Colonic mucosa (tissue), 4 donors: ENCODE measurements at regions not wholly inside any gene's neighbourhood (a gene's known extent, or its start where the extent isn't known, plus 50 kb on each side); places are given as distances from the start of the nearest gene placed in this dataset.

Source experiments
- DNase-seq: peaks from one replicate; pipeline ENCODE4 v3.0.0-alpha.2; 2020
- H3K27ac ChIP-seq: fragments of 200-600 bp; one replicate; pipeline ENCODE4 v1.8.0; 2021
- H3K27me3 ChIP-seq: fragments of 200-600 bp; one replicate; pipeline ENCODE4 v1.8.0; 2021
- H3K36me3 ChIP-seq: fragments of 200-600 bp; one replicate; pipeline ENCODE4 v1.8.0; 2021
- H3K4me1 ChIP-seq: fragments of 200-600 bp; one replicate; pipeline ENCODE4 v1.8.0; 2021; ENCODE audit warnings: mild to moderate bottlenecking
- H3K4me3 ChIP-seq: fragments of 200-600 bp; one replicate; pipeline ENCODE4 v1.8.0; 2021
- H3K9ac ChIP-seq, 2 donors: one replicate each; pipeline ENCODE4 v1.7.0; 2013; ENCODE audit warnings: control low read depth in 2 of 2, low read depth in 2 of 2, low read length in 2 of 2
- H3K9me3 ChIP-seq: fragments of 200-600 bp; one replicate; pipeline ENCODE4 v1.8.0; 2021
- CTCF ChIP-seq: fragments of 200-600 bp; IDR thresholded peaks from one replicate; pipeline ENCODE4 v1.8.0; 2022; ENCODE audit warnings: antibody characterized with exemption, mild to moderate bottlenecking
- intact Hi-C: fragments of 100-400 bp; cut with DNase I; formaldehyde crosslinking; loops from one replicate; pipeline ENCODE4 v1.14.1; 2022
- donor health status: healthy.
- donor health status: DM: no; HTN: no; CAD: no.
- donor health status: DM: no; HTN: no; CAD: no.

GRCh38 chr15:69697916-69698315 is 245.3 kb downstream of the RPLP1 start:
- Histone ChIP-seq H3K4me3 (no peak overlapping the region), H3K9me3 (no peaks in the 10 kb centered on the region), H3K27ac (no peak overlapping the region), H3K9ac (no peak overlapping the region), H3K4me1 (no peaks in the 10 kb centered on the region), H3K27me3 (no peaks in the 10 kb centered on the region), H3K36me3 (no peaks in the 10 kb centered on the region)
- no peak for TF ChIP-seq CTCF
- intact Hi-C loops = no loop called here
- DNase-seq = no peak

- H3K4me1 ChIP-seq = no peaks in the 10 kb centered on the region
- DNase-seq = no peak
- no peak overlapping the region for H3K27ac ChIP-seq
- no peaks in the 10 kb centered on the region for H3K27me3 ChIP-seq
- H3K36me3 ChIP-seq = no peaks in the 10 kb centered on the region
- intact Hi-C loops = no loop called here
- no peaks in the 10 kb centered on the region for H3K9me3 ChIP-seq
- no peak overlapping the region for H3K4me3 ChIP-seq
- no peak for TF ChIP-seq CTCF
- H3K9ac ChIP-seq = no peak overlapping the region
These were observed 246.5 kb downstream of the RPLP1 start for GRCh38 chr15:69699096-69699495.

GRCh38 chr15:69700380-69700779 is 247.8 kb downstream of the RPLP1 start:
- TF ChIP-seq CTCF = no peak
- H3K36me3 ChIP-seq = no peaks in the 10 kb centered on the region
- no peak for DNase-seq
- no peaks in the 10 kb centered on the region for H3K4me1 ChIP-seq
- intact Hi-C loops = no loop called here
- no peak overlapping the region for H3K27ac ChIP-seq
- no peaks in the 10 kb centered on the region for H3K9me3 ChIP-seq
- H3K9ac ChIP-seq = no peak overlapping the region
- H3K27me3 ChIP-seq = no peaks in the 10 kb centered on the region
- H3K4me3 ChIP-seq = no peak overlapping the region

GRCh38 chr15:69701198-69701597 is 248.6 kb downstream of the RPLP1 start:
- intact Hi-C loops = no loop called here

GRCh38 chr15:69703532-69704187 is 251.0 kb downstream of the RPLP1 start:
- DNase-seq = no peak
- no peaks in the 10 kb centered on the region for H3K9me3 ChIP-seq
- intact Hi-C loops = no loop called here
- no peak overlapping the region for H3K9ac ChIP-seq
- no peak overlapping the region for H3K4me3 ChIP-seq
- no peak for TF ChIP-seq CTCF
- H3K36me3 ChIP-seq = no peaks in the 10 kb centered on the region
- no peaks in the 10 kb centered on the region for H3K4me1 ChIP-seq
- no peak overlapping the region for H3K27ac ChIP-seq
- H3K27me3 ChIP-seq = no peaks in the 10 kb centered on the region

More at GRCh38 chr15:69701198-69701597, 248.6 kb downstream of the RPLP1 start:
- no peak overlapping the region for H3K27ac ChIP-seq
- no peak for DNase-seq
- no peaks in the 10 kb centered on the region for H3K4me1 ChIP-seq
- H3K9ac ChIP-seq = no peak overlapping the region
- H3K27me3 ChIP-seq = no peaks in the 10 kb centered on the region
- no peak for TF ChIP-seq CTCF
- no peaks in the 10 kb centered on the region for H3K9me3 ChIP-seq
- H3K4me3 ChIP-seq = no peak overlapping the region
- no peaks in the 10 kb centered on the region for H3K36me3 ChIP-seq
